ENCODE measurements at regions not wholly inside any gene's neighbourhood (a gene's known extent, or its start where the extent isn't known, plus 50 kb on each side); places are given as distances from the start of the nearest gene placed in this dataset.

GRCh38 chr5:167912941-167913665 is 378.3 kb upstream of the WWC1 start:
- no peaks in the 10 kb centered on the region for H3K27me3 ChIP-seq (ENCODE audit: control insufficient read depth in 2 of 2, insufficient read depth in 2 of 2, low read length in 2 of 2)
- no peak overlapping the region for H2AFZ ChIP-seq (ENCODE audit: low read depth, low read length)
- BruUV-seq (replicated peaks) = no TSS peak
- no peaks in the 10 kb centered on the region for H3K9me1 ChIP-seq (replicated peaks; ENCODE audit: control insufficient read depth, extremely low read depth, insufficient read depth, low read length)
- H3K79me2 ChIP-seq (ENCODE audit: control insufficient read depth, insufficient read depth, low read length) = no peaks in the 10 kb centered on the region
- no peak for FAIRE-seq
- no peak overlapping the region for H3K4me3 ChIP-seq (replicated peaks in 1 of 3; ENCODE audit: insufficient read depth in 1 of 3, low read depth in 1 of 3, low read length in 3 of 3)
- peaks cover 5% of the 10 kb centered on the region for H3K9me3 ChIP-seq (replicated peaks; ENCODE audit: control insufficient read depth, insufficient read depth, low read length)
- DNase-seq (ENCODE audit: low read depth, low spot score) = no peak
- H3K9ac ChIP-seq (replicated peaks; ENCODE audit: extremely low read depth, insufficient read depth, low read length) = no peak overlapping the region
- H3K4me2 ChIP-seq (ENCODE audit: insufficient read depth, low read length) = no peak overlapping the region
- no peaks in the 10 kb centered on the region for H4K20me1 ChIP-seq (replicated peaks; ENCODE audit: control insufficient read depth, extremely low read depth, insufficient read depth, low read length)
- POLR2A ChIA-PET = no interaction called here
- dilution Hi-C loops (cut with MboI; ENCODE audit: extremely low pct_ligation_motif_present, low sequenced_read_pairs) = no loop called here
- H3K36me3 ChIP-seq (ENCODE audit: control insufficient read depth in 2 of 2, extremely low read depth in 1 of 2, insufficient read depth in 2 of 2, low read length in 2 of 2) = no peaks in the 10 kb centered on the region
- intact Hi-C loops (cut with micrococcal nuclease) = no loop called here
- CTCF ChIA-PET = no interaction called here
- H3K27ac ChIP-seq (ENCODE audit: insufficient read depth, low read depth, low read length) = no peak overlapping the region
- TF ChIP-seq JUN (IDR thresholded peaks at IDR 0.05; ENCODE audit: borderline replicate concordance, insufficient read depth, insufficient read length, low read depth) = no peak
- no peak for TF ChIP-seq MYC (IDR thresholded peaks at IDR 0.05; ENCODE audit: low read depth, low read length)
- TF ChIP-seq EZH2 (IDR thresholded peaks at IDR 0.05; ENCODE audit: borderline replicate concordance, low read depth, low read length, severe bottlenecking) = no peak
- no peak for TF ChIP-seq FOS (IDR thresholded peaks at IDR 0.05; ENCODE audit: borderline replicate concordance, insufficient read depth, low read length)
- no peak for TF ChIP-seq GATA2 (IDR thresholded peaks at IDR 0.05; ENCODE audit: insufficient read depth, insufficient read length, low read depth, low read length)
- TF ChIP-seq POLR2A (IDR thresholded peaks at IDR 0.05; ENCODE audit: low read depth, low read length) = no peak
- no peak for TF ChIP-seq CTCF (IDR thresholded peaks at IDR 0.05; ENCODE audit: extremely low read depth in 1 of 2, insufficient read depth in 1 of 2, low read depth in 1 of 2, low read length in 2 of 2)
- no peaks in the 10 kb centered on the region for H3K4me1 ChIP-seq (ENCODE audit: control insufficient read depth, extremely low read depth, insufficient read depth, low read length)

All from endothelial cell of umbilical vein (primary cell).